ENCODE measurements at regions not wholly inside any gene's neighbourhood (a gene's known extent, or its start where the extent isn't known, plus 50 kb on each side); places are given as distances from the start of the nearest gene placed in this dataset.

GRCh38 chr11:76280151-76280881 is 74.0 kb upstream of the WNT11 start:
- no CpG with 5 or more reads among the region's 16 CpGs for whole genome bisulfite sequencing (ENCODE audit: extremely low coverage, insufficient read length, low lambda C conversion rate)
- Histone ChIP-seq H3K4me2 (ENCODE audit: insufficient read depth, insufficient read length, low read length) (no peak overlapping the region), H2BK12ac (ENCODE audit: insufficient read length, low read depth, low read length) (no peak overlapping the region)

More at GRCh38 chr11:76280151-76280881, 74.0 kb upstream of the WNT11 start:
- Histone ChIP-seq H4K8ac (replicated peaks; ENCODE audit: insufficient read length, low read depth, low read length) (no peak overlapping the region), H3K18ac (ENCODE audit: insufficient read length, low read depth, low read length) (no peak overlapping the region), H4K91ac (ENCODE audit: insufficient read length, low read depth, low read length) (no peak overlapping the region), H3K23me2 (ENCODE audit: insufficient read length, low read depth, low read length, poor library complexity, severe bottlenecking) (no peaks in the 10 kb centered on the region), H3K56ac (ENCODE audit: insufficient read length, low read depth, low read length) (no peak overlapping the region), H3K27ac (ENCODE audit: insufficient read length, low read depth, low read length) (no peak overlapping the region), H2AFZ (ENCODE audit: low read length) (no peak overlapping the region), H3K14ac (ENCODE audit: insufficient read depth, low read length) (no peak overlapping the region), H3K79me1 (ENCODE audit: insufficient read depth, low read depth, low read length, poor library complexity, severe bottlenecking) (no peaks in the 10 kb centered on the region), H3K9ac (ENCODE audit: extremely low read depth, insufficient read length, low read length) (no peak overlapping the region), H3K9me3 (ENCODE audit: control insufficient read depth, low read depth, low read length) (no peaks in the 10 kb centered on the region), H3T11ph (ENCODE audit: low read length) (no peak overlapping the region), H2BK120ac (ENCODE audit: low read depth, low read length, poor library complexity, severe bottlenecking) (no peak overlapping the region), H2BK5ac (ENCODE audit: insufficient read length, low read length) (no peak overlapping the region), H3K27me3 (ENCODE audit: insufficient read depth, low read length) (no peaks in the 10 kb centered on the region), H3K4ac (ENCODE audit: low read depth, low read length) (no peak overlapping the region), H4K5ac (ENCODE audit: insufficient read length, low read depth, low read length) (no peak overlapping the region), H2AK5ac (ENCODE audit: insufficient read length, low read length) (no peak overlapping the region), H2BK20ac (ENCODE audit: low read depth, low read length, poor library complexity, severe bottlenecking) (no peak overlapping the region), H3K23ac (ENCODE audit: insufficient read length, low read depth, low read length) (no peak overlapping the region), H3K4me1 (ENCODE audit: insufficient read depth, low read length) (peaks cover 2% of the 10 kb centered on the region; the same call in 1 of the 2 replicates), H4K20me1 (ENCODE audit: control insufficient read depth, insufficient read depth, insufficient read length) (no peaks in the 10 kb centered on the region), H2BK15ac (ENCODE audit: low read depth, low read length) (no peak overlapping the region), H3K79me2 (ENCODE audit: insufficient read depth, low read length) (no peaks in the 10 kb centered on the region)
- H3K4me1 Mint-ChIP-seq: peaks cover 30 to 41% of the 10 kb centered on the region in 2 experiments
- no peaks in the 10 kb centered on the region for H3K9me3 Mint-ChIP-seq
- H3K27ac Mint-ChIP-seq: no peak overlapping the region
- no peak overlapping the region for H3K4me3 Mint-ChIP-seq
- peaks cover 17% of the 10 kb centered on the region for H3K27me3 Mint-ChIP-seq (ENCODE audit: low read depth)
- H3K36me3 Mint-ChIP-seq (ENCODE audit: insufficient read depth in 1 of 3, low read depth in 3 of 3): no peaks in the 10 kb centered on the region; a peak in 1 of 7 replicates
- TF ChIP-seq CTCF (conservative IDR thresholded peaks at IDR 0.05): no peak
- no peak for DNase-seq

All from H9 (cell line).